ENCODE measurements at regions not wholly inside any gene's neighbourhood (a gene's known extent, or its start where the extent isn't known, plus 50 kb on each side); places are given as distances from the start of the nearest gene placed in this dataset.

- Mint-ChIP-seq H3K4me3 (no peak overlapping the region), H3K9me3 (peaks cover 5% of the 10 kb centered on the region)
- DNase-seq (ENCODE audit: low spot score), result no peak
These were observed 377.5 kb downstream of the MED10 start for GRCh38 chr5:6000867-6001266.

GRCh38 chr5:5995819-5996218 lies 382.5 kb downstream of the MED10 start:
- Mint-ChIP-seq H3K27ac (no peak overlapping the region), H3K27me3 (no peaks in the 10 kb centered on the region), H3K36me3 (peaks cover 7% of the 10 kb centered on the region), H3K4me1 (ENCODE audit: low read depth in 2 of 2) (no peaks in the 10 kb centered on the region), H3K4me3 (no peak overlapping the region), H3K9me3 (peaks cover 22% of the 10 kb centered on the region)
- DNase-seq (ENCODE audit: low spot score), result no peak
- ATAC-seq, result no peak

More at GRCh38 chr5:6000867-6001266, 377.5 kb downstream of the MED10 start:
- ATAC-seq, result no peak
- H3K4me1 Mint-ChIP-seq (ENCODE audit: low read depth in 2 of 2), result no peaks in the 10 kb centered on the region
- H3K36me3 Mint-ChIP-seq, result no peaks in the 10 kb centered on the region
- peaks cover 0 to 6% of the 10 kb centered on the region in 2 donors for H3K27me3 Mint-ChIP-seq
- no peak overlapping the region for H3K27ac Mint-ChIP-seq

- H3K27me3 Mint-ChIP-seq, result no peaks in the 10 kb centered on the region
- no peak overlapping the region for H3K27ac Mint-ChIP-seq
- H3K4me1 Mint-ChIP-seq (ENCODE audit: low read depth in 2 of 2), result no peaks in the 10 kb centered on the region
- no peaks in the 10 kb centered on the region for H3K36me3 Mint-ChIP-seq
- ATAC-seq, result no peak
- H3K9me3 Mint-ChIP-seq, result peaks cover 15% of the 10 kb centered on the region
- H3K4me3 Mint-ChIP-seq, result no peak overlapping the region
- DNase-seq (ENCODE audit: low spot score), result no peak
These were observed 391.7 kb downstream of the MED10 start for GRCh38 chr5:5986492-5987178.

GRCh38 chr5:5985332-5985731 lies 393.0 kb downstream of the MED10 start:
- ATAC-seq, result no peak
- peaks cover 11% of the 10 kb centered on the region for H3K9me3 Mint-ChIP-seq
- no peak overlapping the region for H3K27ac Mint-ChIP-seq
- no peaks in the 10 kb centered on the region for H3K36me3 Mint-ChIP-seq
- no peaks in the 10 kb centered on the region for H3K4me1 Mint-ChIP-seq (ENCODE audit: low read depth in 2 of 2)
- H3K4me3 Mint-ChIP-seq, result no peak overlapping the region
- no peaks in the 10 kb centered on the region for H3K27me3 Mint-ChIP-seq
- no peak for DNase-seq (ENCODE audit: low spot score)

GRCh38 chr5:5983261-5983980 lies 394.9 kb downstream of the MED10 start:
- H3K9me3 Mint-ChIP-seq, result peaks cover 4% of the 10 kb centered on the region
- ATAC-seq (no peak), DNase-seq (ENCODE audit: low spot score) (no peak)
- H3K36me3 Mint-ChIP-seq, result no peaks in the 10 kb centered on the region
- H3K27me3 Mint-ChIP-seq, result peaks cover 0 to 7% of the 10 kb centered on the region in 2 donors
- H3K4me3 Mint-ChIP-seq, result no peak overlapping the region
- no peak overlapping the region for H3K27ac Mint-ChIP-seq
- H3K4me1 Mint-ChIP-seq (ENCODE audit: low read depth in 2 of 2), result no peaks in the 10 kb centered on the region

- no peak for ATAC-seq
- H3K9me3 Mint-ChIP-seq, result peaks cover 9% of the 10 kb centered on the region
- no peak for DNase-seq (ENCODE audit: low spot score)
These were observed 396.8 kb downstream of the MED10 start for GRCh38 chr5:5981562-5981961.

GRCh38 chr5:5980538-5980895 lies 397.8 kb downstream of the MED10 start:
- H3K27me3 Mint-ChIP-seq, result peaks cover 0 to 7% of the 10 kb centered on the region in 2 donors
- no peak overlapping the region for H3K27ac Mint-ChIP-seq
- no peaks in the 10 kb centered on the region for H3K36me3 Mint-ChIP-seq
- DNase-seq (ENCODE audit: low spot score) (no peak), ATAC-seq (no peak)
- no peaks in the 10 kb centered on the region for H3K4me1 Mint-ChIP-seq (ENCODE audit: low read depth in 2 of 2)
- no peak overlapping the region for H3K4me3 Mint-ChIP-seq
- H3K9me3 Mint-ChIP-seq, result peaks cover 11% of the 10 kb centered on the region

More at GRCh38 chr5:5981562-5981961, 396.8 kb downstream of the MED10 start:
- H3K27ac Mint-ChIP-seq, result no peak overlapping the region
- peaks cover 0 to 7% of the 10 kb centered on the region in 2 donors for H3K27me3 Mint-ChIP-seq
- H3K4me3 Mint-ChIP-seq, result no peak overlapping the region
- H3K4me1 Mint-ChIP-seq (ENCODE audit: low read depth in 2 of 2), result no peaks in the 10 kb centered on the region
- no peaks in the 10 kb centered on the region for H3K36me3 Mint-ChIP-seq

GRCh38 chr5:5979761-5980537 lies 398.4 kb downstream of the MED10 start:
- Mint-ChIP-seq H3K27me3 (peaks cover 0 to 7% of the 10 kb centered on the region in 2 donors), H3K36me3 (no peaks in the 10 kb centered on the region), H3K4me3 (no peak overlapping the region), H3K27ac (no peak overlapping the region), H3K9me3 (peaks cover 11% of the 10 kb centered on the region), H3K4me1 (ENCODE audit: low read depth in 2 of 2) (no peaks in the 10 kb centered on the region)
- no peak for DNase-seq (ENCODE audit: low spot score)
- no peak for ATAC-seq

GRCh38 chr5:5979377-5979760 lies 399.0 kb downstream of the MED10 start:
- H3K27ac Mint-ChIP-seq, result no peak overlapping the region
- H3K27me3 Mint-ChIP-seq, result peaks cover 0 to 7% of the 10 kb centered on the region in 2 donors
- H3K4me3 Mint-ChIP-seq, result no peak overlapping the region
- DNase-seq (ENCODE audit: low spot score) (no peak), ATAC-seq (no peak)
- H3K9me3 Mint-ChIP-seq, result peaks cover 11% of the 10 kb centered on the region
- no peaks in the 10 kb centered on the region for H3K36me3 Mint-ChIP-seq
- no peaks in the 10 kb centered on the region for H3K4me1 Mint-ChIP-seq (ENCODE audit: low read depth in 2 of 2)

- DNase-seq (ENCODE audit: low spot score) (no peak), ATAC-seq (no peak)
- Mint-ChIP-seq H3K4me1 (ENCODE audit: low read depth in 2 of 2) (no peaks in the 10 kb centered on the region), H3K27me3 (peaks cover 0 to 7% of the 10 kb centered on the region in 2 donors), H3K36me3 (no peaks in the 10 kb centered on the region), H3K9me3 (peaks cover 11% of the 10 kb centered on the region), H3K4me3 (no peak overlapping the region), H3K27ac (no peak overlapping the region)
These were observed 399.6 kb downstream of the MED10 start for GRCh38 chr5:5978501-5979376.

- no peaks in the 10 kb centered on the region for H3K9me3 Mint-ChIP-seq
- DNase-seq (ENCODE audit: low spot score) (no peak), ATAC-seq (no peak)
- no peak overlapping the region for H3K4me3 Mint-ChIP-seq
- H3K27me3 Mint-ChIP-seq, result no peaks in the 10 kb centered on the region
- no peaks in the 10 kb centered on the region for H3K4me1 Mint-ChIP-seq (ENCODE audit: low read depth in 2 of 2)
- H3K27ac Mint-ChIP-seq, result no peak overlapping the region
- no peaks in the 10 kb centered on the region for H3K36me3 Mint-ChIP-seq
These were observed 407.1 kb downstream of the MED10 start for GRCh38 chr5:5971203-5971602.

GRCh38 chr5:5969942-5970483 lies 408.3 kb downstream of the MED10 start:
- Mint-ChIP-seq H3K27ac (no peak overlapping the region), H3K36me3 (no peaks in the 10 kb centered on the region), H3K4me3 (no peak overlapping the region), H3K27me3 (no peaks in the 10 kb centered on the region), H3K4me1 (ENCODE audit: low read depth in 2 of 2) (no peaks in the 10 kb centered on the region), H3K9me3 (peaks cover 4% of the 10 kb centered on the region)
- DNase-seq (ENCODE audit: low spot score) (no peak), ATAC-seq (no peak)

- Mint-ChIP-seq H3K27me3 (no peaks in the 10 kb centered on the region), H3K9me3 (peaks cover 11% of the 10 kb centered on the region), H3K4me3 (no peak overlapping the region), H3K36me3 (no peaks in the 10 kb centered on the region), H3K4me1 (ENCODE audit: low read depth in 2 of 2) (no peaks in the 10 kb centered on the region), H3K27ac (no peak overlapping the region)
- no peak for ATAC-seq
- no peak for DNase-seq (ENCODE audit: low spot score)
These were observed 409.4 kb downstream of the MED10 start for GRCh38 chr5:5968981-5969380.

All from natural killer cell treated with Interleukin-12 subunit alpha and Interleukin-12 subunit beta and Interleukin-15 and Interleukin-18, amount 100 ng/mL, for 72 hours (primary cell).